ENCODE measurements at regions not wholly inside any gene's neighbourhood (a gene's known extent, or its start where the extent isn't known, plus 50 kb on each side); places are given as distances from the start of the nearest gene placed in this dataset.
A peak's percentile ranks its signal among the peaks of the same experiment; 100 is the strongest.

GRCh38 chr12:7571257-7571656, 67.7 kb upstream of the CD163 start:
- TF ChIP-seq CTCF (IDR thresholded peaks at IDR 0.05 in 8 of 11, conservative IDR thresholded peaks at IDR 0.05 in 3 of 11) (no peak), POLR2AphosphoS5 (IDR thresholded peaks at IDR 0.05) (peak in 1 of 3 donors; percentile 81)

Measured in spleen (tissue), 7 donors.